ENCODE measurements at regions not wholly inside any gene's neighbourhood (a gene's known extent, or its start where the extent isn't known, plus 50 kb on each side); places are given as distances from the start of the nearest gene placed in this dataset.

GRCh38 chr4:136443006-136443405 lies 1089.3 kb downstream of the PCDH18 start:
- Histone ChIP-seq H3K4me1 (no peaks in the 10 kb centered on the region), H3K79me2 (no peaks in the 10 kb centered on the region), H3K4me2 (ENCODE audit: low read length) (no peak overlapping the region), H2AFZ (no peak overlapping the region), H3K9ac (no peak overlapping the region), H3K36me3 (ENCODE audit: control insufficient read depth, insufficient read depth, low read length) (no peaks in the 10 kb centered on the region), H3K27me3 (ENCODE audit: control insufficient read depth, insufficient read depth, low read length) (no peaks in the 10 kb centered on the region), H3K9me3 (ENCODE audit: control insufficient read depth, low read length) (no peaks in the 10 kb centered on the region), H3K27ac (no peak overlapping the region), H3K4me3 (ENCODE audit: low read depth, low read length) (no peak overlapping the region)
- TF ChIP-seq, protein P1, sequence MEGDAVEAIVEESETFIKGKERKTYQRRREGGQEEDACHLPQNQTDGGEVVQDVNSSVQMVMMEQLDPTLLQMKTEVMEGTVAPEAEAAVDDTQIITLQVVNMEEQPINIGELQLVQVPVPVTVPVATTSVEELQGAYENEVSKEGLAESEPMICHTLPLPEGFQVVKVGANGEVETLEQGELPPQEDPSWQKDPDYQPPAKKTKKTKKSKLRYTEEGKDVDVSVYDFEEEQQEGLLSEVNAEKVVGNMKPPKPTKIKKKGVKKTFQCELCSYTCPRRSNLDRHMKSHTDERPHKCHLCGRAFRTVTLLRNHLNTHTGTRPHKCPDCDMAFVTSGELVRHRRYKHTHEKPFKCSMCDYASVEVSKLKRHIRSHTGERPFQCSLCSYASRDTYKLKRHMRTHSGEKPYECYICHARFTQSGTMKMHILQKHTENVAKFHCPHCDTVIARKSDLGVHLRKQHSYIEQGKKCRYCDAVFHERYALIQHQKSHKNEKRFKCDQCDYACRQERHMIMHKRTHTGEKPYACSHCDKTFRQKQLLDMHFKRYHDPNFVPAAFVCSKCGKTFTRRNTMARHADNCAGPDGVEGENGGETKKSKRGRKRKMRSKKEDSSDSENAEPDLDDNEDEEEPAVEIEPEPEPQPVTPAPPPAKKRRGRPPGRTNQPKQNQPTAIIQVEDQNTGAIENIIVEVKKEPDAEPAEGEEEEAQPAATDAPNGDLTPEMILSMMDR (IDR thresholded peaks at IDR 0.05): no peak

DNA sequence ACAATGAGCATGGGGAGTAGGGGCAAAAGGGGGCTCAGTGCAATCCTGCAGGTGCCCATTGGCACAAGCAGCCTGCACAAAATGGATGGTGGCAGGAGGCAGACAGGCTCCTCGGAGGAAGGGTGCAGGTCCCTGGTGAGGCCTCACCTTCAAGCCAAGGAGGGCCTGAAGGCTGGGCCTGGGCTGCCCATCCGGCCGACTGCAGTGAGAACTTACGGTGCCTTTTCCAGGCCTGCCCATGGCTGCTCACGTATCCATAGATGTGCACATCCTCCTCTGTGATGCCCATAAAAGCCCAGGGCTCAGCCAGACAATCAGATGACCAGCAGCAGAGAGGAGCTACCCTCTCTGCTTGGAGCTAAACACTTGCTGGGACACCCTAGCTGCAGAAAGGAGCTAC lies 1089.8 kb downstream of the PCDH18 start:
- Histone ChIP-seq H3K36me3 (ENCODE audit: control insufficient read depth, insufficient read depth, low read length) (no peaks in the 10 kb centered on the region), H3K4me2 (ENCODE audit: low read length) (no peak overlapping the region), H3K9me3 (ENCODE audit: control insufficient read depth, low read length) (no peaks in the 10 kb centered on the region), H3K4me1 (no peaks in the 10 kb centered on the region), H3K27me3 (ENCODE audit: control insufficient read depth, insufficient read depth, low read length) (no peaks in the 10 kb centered on the region), H3K4me3 (ENCODE audit: low read depth, low read length) (no peak overlapping the region), H3K27ac (no peak overlapping the region), H2AFZ (no peak overlapping the region), H3K9ac (no peak overlapping the region), H3K79me2 (no peaks in the 10 kb centered on the region)
- TF ChIP-seq, protein P1 (IDR thresholded peaks at IDR 0.05): no peak

DNA sequence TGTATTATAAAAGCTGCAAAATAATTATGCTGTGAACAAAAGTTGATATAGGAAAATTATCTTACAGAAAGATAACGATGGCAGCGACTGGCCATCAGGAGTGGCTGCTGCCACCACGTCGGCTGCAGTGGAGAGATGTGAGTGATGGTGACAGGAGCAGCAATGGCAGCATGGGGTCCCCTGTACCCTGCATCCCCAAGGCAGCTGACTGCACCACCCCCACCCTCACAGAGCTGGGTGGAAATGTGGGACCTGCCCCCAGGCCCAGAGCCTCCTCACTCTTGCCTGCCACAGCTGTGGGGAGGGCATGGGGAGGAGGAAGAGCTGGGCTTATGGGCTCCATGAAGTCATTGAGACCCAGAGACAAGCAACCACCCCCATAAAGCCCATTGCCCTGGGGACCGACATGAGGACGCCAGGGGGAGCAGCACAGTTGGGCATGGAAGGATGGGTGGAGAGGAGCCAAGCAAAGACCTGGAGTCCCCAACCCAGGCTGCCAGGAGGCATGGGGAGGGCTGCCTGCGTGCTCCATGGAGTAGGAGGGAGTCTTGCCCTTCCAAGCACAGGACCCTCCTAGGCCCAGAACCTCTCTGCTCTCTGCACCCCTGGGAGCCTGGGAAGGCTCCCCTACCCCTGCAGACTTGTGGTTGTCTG lies 1090.5 kb downstream of the PCDH18 start:
- no peaks in the 10 kb centered on the region for H3K79me2 ChIP-seq
- no peak overlapping the region for H3K4me2 ChIP-seq (ENCODE audit: low read length)
- H2AFZ ChIP-seq: no peak overlapping the region
- H3K4me1 ChIP-seq: no peaks in the 10 kb centered on the region
- no peaks in the 10 kb centered on the region for H3K27me3 ChIP-seq (ENCODE audit: control insufficient read depth, insufficient read depth, low read length)
- no peak overlapping the region for H3K4me3 ChIP-seq (ENCODE audit: low read depth, low read length)
- no peak overlapping the region for H3K27ac ChIP-seq
- H3K9me3 ChIP-seq (ENCODE audit: control insufficient read depth, low read length): no peaks in the 10 kb centered on the region
- H3K36me3 ChIP-seq (ENCODE audit: control insufficient read depth, insufficient read depth, low read length): no peaks in the 10 kb centered on the region
- no peak overlapping the region for H3K9ac ChIP-seq
- TF ChIP-seq, protein P1 (IDR thresholded peaks at IDR 0.05): no peak

GRCh38 chr4:136438645-136439044 lies 1093.6 kb downstream of the PCDH18 start:
- no peak overlapping the region for H3K27ac ChIP-seq
- H3K9ac ChIP-seq: no peak overlapping the region
- H3K27me3 ChIP-seq (ENCODE audit: control insufficient read depth, insufficient read depth, low read length): no peaks in the 10 kb centered on the region
- H3K9me3 ChIP-seq (ENCODE audit: control insufficient read depth, low read length): no peaks in the 10 kb centered on the region
- H2AFZ ChIP-seq: no peak overlapping the region
- no peaks in the 10 kb centered on the region for H3K4me1 ChIP-seq
- TF ChIP-seq, protein P1 (IDR thresholded peaks at IDR 0.05): no peak
- H3K4me3 ChIP-seq (ENCODE audit: low read depth, low read length): no peak overlapping the region
- H3K4me2 ChIP-seq (ENCODE audit: low read length): no peak overlapping the region
- H3K36me3 ChIP-seq (ENCODE audit: control insufficient read depth, insufficient read depth, low read length): no peaks in the 10 kb centered on the region
- no peaks in the 10 kb centered on the region for H3K79me2 ChIP-seq

DNA sequence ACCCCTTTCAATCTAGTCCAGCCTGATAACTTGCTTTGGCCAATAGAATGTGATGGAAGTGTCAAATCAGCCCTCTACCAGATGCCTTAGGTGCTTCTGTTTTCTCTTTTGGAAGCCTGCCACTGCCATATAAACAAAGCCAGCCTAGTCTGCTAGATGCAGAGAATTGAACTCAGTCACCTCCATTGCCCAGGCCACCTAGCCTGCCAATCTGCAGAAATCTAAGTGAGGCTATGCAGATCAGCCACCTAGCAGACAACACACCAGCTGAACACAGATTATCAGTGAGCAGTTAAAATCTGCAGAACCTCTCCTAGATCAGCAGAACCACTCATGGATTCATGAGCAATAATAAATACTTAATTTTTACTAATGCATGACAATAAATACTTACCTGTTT lies 1108.2 kb downstream of the PCDH18 start:
- TF ChIP-seq, protein P1 (IDR thresholded peaks at IDR 0.05): no peak

More for the DNA sequence above, 1108.2 kb downstream of the PCDH18 start:
- no peaks in the 10 kb centered on the region for H3K36me3 ChIP-seq (ENCODE audit: control insufficient read depth, insufficient read depth, low read length)
- H3K27ac ChIP-seq: no peak overlapping the region
- H3K4me2 ChIP-seq (ENCODE audit: low read length): no peak overlapping the region
- no peak overlapping the region for H3K4me3 ChIP-seq (ENCODE audit: low read depth, low read length)
- H2AFZ ChIP-seq: no peak overlapping the region
- H3K27me3 ChIP-seq (ENCODE audit: control insufficient read depth, insufficient read depth, low read length): no peaks in the 10 kb centered on the region
- H3K79me2 ChIP-seq: no peaks in the 10 kb centered on the region
- no peaks in the 10 kb centered on the region for H3K9me3 ChIP-seq (ENCODE audit: control insufficient read depth, low read length)
- H3K9ac ChIP-seq: no peak overlapping the region
- no peaks in the 10 kb centered on the region for H3K4me1 ChIP-seq

All from parathyroid adenoma (tissue), 2 donors.